ENCODE measurements at regions not wholly inside any gene's neighbourhood (a gene's known extent, or its start where the extent isn't known, plus 50 kb on each side); places are given as distances from the start of the nearest gene placed in this dataset.

GRCh38 chr6:8819446-8819845 is 384.1 kb upstream of the SLC35B3 start:
- Histone ChIP-seq H3K27ac (ENCODE audit: low read depth in 1 of 2, low read length in 2 of 2) (no peak overlapping the region), H3K9me3 (ENCODE audit: control insufficient read depth in 4 of 4, low read length in 3 of 4) (peaks cover 0 to 1% (median 0%) of the 10 kb centered on the region in 4 donors), H3K4me3 (ENCODE audit: low read depth in 1 of 3, low read length in 3 of 3) (no peak overlapping the region), H3K36me3 (ENCODE audit: control insufficient read depth in 4 of 4, insufficient read depth in 3 of 4, low read depth in 1 of 4, low read length in 3 of 4) (no peaks in the 10 kb centered on the region), H3K4me1 (ENCODE audit: control insufficient read depth in 4 of 4, insufficient read depth in 4 of 4, low read length in 3 of 4) (no peaks in the 10 kb centered on the region), H3K27me3 (ENCODE audit: control insufficient read depth in 4 of 4, insufficient read depth in 4 of 4, low read length in 3 of 4) (no peaks in the 10 kb centered on the region), H3K9ac (ENCODE audit: low read depth in 1 of 2, low read length in 2 of 2) (no peak overlapping the region)
- WGBS = 77% methylated on average over 5 of the region's 5 CpGs
- TF ChIP-seq SP1 (IDR thresholded peaks at IDR 0.05) (no peak), HNF4G (IDR thresholded peaks at IDR 0.05) (no peak), HNF4A (conservative IDR thresholded peaks at IDR 0.05) (no peak), REST (IDR thresholded peaks at IDR 0.05) (no peak), JUND (IDR thresholded peaks at IDR 0.05) (no peak), ATF3 (IDR thresholded peaks at IDR 0.05) (no peak), FOXA2 (IDR thresholded peaks at IDR 0.05) (no peak), RAD21 (IDR thresholded peaks at IDR 0.05) (no peak), YY1 (IDR thresholded peaks at IDR 0.05) (no peak), MAX (IDR thresholded peaks at IDR 0.05) (no peak), FOXA1 (IDR thresholded peaks at IDR 0.05) (no peak), NR2F2 (IDR thresholded peaks at IDR 0.05) (no peak), CTCF (IDR thresholded peaks at IDR 0.05; ENCODE audit: low read depth, low read length, missing input control) (no peak), EGR1 (IDR thresholded peaks at IDR 0.05; ENCODE audit: low read depth in 2 of 2) (no peak), TAF1 (conservative IDR thresholded peaks at IDR 0.05) (no peak), ZBTB33 (IDR thresholded peaks at IDR 0.05) (no peak), GABPA (IDR thresholded peaks at IDR 0.05 in 1 of 2, conservative IDR thresholded peaks at IDR 0.05 in 1 of 2) (no peak), RXRA (IDR thresholded peaks at IDR 0.05) (no peak)
- DNase-seq (ENCODE audit: low spot score) = no peak

Data from liver (tissue), 8 donors.